LNCaP clone FGC (cell line): ENCODE measurements at regions not wholly inside any gene's neighbourhood (a gene's known extent, or its start where the extent isn't known, plus 50 kb on each side); places are given as distances from the start of the nearest gene placed in this dataset.

Experiments
- DNase-seq: peaks from one replicate; pipeline ENCODE4 v3.0.0-alpha.2; 2011; ENCODE audit warnings: low read depth
- H3K4me3 ChIP-seq: 2 replicates; pipeline ENCODE4 v1.5.1; 2011; ENCODE audit warnings: mild to moderate bottlenecking, low read depth, low read length, control low read depth
- CTCF ChIP-seq: IDR thresholded peaks from 2 replicates; pipeline ENCODE4 v1.5.1; 2012; ENCODE audit warnings: mild to moderate bottlenecking; ENCODE audit not compliant: control insufficient read depth, insufficient read depth; ENCODE audit errors: extremely low read depth

- TF ChIP-seq CTCF: no peak
- no peak for DNase-seq
- no peak overlapping the region for H3K4me3 ChIP-seq
These were observed 84.2 kb upstream of the IER5L start for GRCh38 chr9:129262261-129262660.

GRCh38 chr9:129259375-129259774, 81.3 kb upstream of the IER5L start:
- no peak for DNase-seq
- H3K4me3 ChIP-seq: no peak overlapping the region
- no peak for TF ChIP-seq CTCF

- no peak overlapping the region for H3K4me3 ChIP-seq
- no peak for TF ChIP-seq CTCF
- DNase-seq: no peak
These were observed 80.8 kb upstream of the IER5L start for GRCh38 chr9:129258823-129259301.

GRCh38 chr9:129258124-129258822, 80.2 kb upstream of the IER5L start:
- TF ChIP-seq CTCF: no peak
- no peak overlapping the region for H3K4me3 ChIP-seq
- peak; percentile 38 for DNase-seq

GRCh38 chr9:129256959-129257713, 79.1 kb upstream of the IER5L start:
- H3K4me3 ChIP-seq: no peak overlapping the region
- DNase-seq: no peak
- TF ChIP-seq CTCF: no peak

- no peak overlapping the region for H3K4me3 ChIP-seq
- no peak for TF ChIP-seq CTCF
- no peak for DNase-seq
These were observed 76.7 kb upstream of the IER5L start for GRCh38 chr9:129254566-129255287.
